ENCODE measurements at regions not wholly inside any gene's neighbourhood (a gene's known extent, or its start where the extent isn't known, plus 50 kb on each side); places are given as distances from the start of the nearest gene placed in this dataset.
"Not testable (repeated sequence)": the region's sequence is repeated elsewhere in the genome, so short reads cannot be mapped to it uniquely, and the experiment has no call there.

DNA sequence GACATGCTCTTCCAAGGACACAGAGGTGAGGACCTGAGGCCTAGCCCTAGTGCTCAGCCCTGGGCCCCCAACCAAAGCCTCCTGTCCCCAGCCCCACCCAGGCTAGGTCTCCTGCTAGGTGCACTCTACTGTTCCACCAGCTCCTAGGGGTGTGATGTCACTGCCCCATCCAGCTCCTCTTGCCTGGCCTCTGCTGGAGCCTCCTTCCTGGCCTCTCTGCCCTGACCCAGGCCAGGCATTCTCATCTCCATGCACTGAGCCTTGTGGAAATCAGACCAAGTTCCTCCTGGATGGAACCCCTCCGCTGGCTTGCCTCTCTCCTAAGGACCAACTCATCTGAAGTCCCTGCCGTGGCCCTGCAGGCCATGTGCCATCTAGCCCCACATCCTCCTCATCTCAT lies 156.8 kb downstream of the INHBB start:
- no peak for DNase-seq

DNA sequence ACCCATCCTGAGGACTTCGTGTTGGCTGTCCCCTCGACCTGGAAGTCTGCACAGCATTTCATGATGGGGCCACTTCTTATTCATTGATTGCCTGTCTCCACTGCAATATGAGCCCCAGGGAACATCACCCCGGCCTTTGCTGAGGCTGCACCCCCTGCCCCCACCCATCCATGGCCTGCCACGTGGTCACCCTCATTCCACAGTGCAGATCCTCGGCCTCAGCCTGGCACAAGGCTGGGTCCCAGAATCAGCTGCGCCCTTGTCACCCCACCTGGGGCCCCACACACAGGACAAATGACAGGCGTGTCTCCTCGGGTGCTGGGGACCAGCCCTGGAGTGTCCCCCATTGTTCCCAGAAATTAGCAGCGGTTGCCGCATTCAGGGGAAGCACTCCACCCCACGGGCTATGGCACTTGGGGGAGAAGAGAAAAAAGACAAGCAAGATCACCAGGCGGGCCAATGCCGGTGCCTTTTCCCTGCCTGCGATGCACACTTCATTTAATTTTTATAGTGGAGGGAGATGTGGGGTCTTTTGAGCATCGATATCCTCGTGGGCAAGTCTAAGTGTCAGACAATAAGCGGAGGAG lies 157.4 kb downstream of the INHBB start:
- DNase-seq = no peak

GRCh38 chr2:120503793-120504571 lies 158.0 kb downstream of the INHBB start:
- no peak for DNase-seq

- DNase-seq = no peak
Measured at GRCh38 chr2:120504936-120505705, 159.2 kb downstream of the INHBB start.

DNA sequence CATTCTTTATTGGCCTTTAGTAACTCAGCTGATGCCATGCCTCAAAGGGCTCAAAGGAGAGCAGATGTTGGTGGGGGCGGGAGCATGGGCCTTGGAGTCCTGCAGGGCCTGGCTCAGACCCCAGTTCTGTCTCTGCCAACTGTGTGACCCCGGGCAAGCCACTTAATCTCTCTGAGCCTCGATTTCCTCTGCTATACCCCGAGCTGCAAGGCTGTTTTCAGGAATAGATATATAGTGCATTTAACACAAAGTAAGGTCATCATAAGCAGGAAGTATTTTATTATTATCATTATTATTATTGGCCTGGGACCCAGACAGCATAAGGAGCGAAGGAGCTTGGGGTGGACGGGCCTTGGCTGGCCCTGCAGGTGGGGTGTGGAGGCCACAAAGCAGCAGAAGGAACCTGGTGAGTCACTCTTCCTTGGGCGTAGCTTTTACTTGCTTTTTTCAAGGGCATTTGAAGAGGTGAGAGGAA lies 162.7 kb downstream of the INHBB start:
- DNase-seq = no peak

DNA sequence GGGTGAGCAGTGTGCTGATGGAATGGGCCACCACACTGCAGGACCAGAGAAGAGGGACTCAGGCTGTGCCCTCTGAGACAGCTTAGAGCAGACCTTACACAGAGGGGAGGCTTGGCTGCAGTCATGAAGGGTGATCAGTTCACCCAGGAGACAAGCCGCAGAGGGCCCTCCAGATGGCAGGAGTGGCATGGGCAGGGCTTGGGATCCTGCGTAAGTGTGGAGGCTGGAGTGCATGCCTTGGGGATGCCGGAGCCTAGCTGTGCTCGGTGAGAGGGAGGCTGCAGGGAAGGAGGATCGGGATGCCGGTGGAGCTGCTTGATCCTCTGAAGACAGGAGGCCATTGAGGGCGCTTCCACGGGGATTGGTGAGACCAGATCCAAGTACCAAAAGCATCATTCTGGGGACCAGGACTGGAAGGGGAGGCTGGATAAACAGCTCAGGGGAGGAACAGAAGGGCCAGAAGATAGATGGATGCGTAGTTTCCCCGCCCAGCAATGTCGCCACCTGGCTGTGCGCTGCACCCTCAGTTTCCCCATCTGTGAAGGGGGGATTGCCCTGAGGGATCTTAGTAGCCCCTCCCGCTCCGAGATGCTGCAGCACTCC lies 163.4 kb downstream of the INHBB start:
- no peak for DNase-seq

GRCh38 chr2:120509991-120510735 lies 164.2 kb downstream of the INHBB start:
- no peak for DNase-seq

- no peak for DNase-seq
Measured at GRCh38 chr2:120510751-120511395, 164.9 kb downstream of the INHBB start.

- no peak for DNase-seq
Measured at GRCh38 chr2:120511536-120511935, 165.6 kb downstream of the INHBB start.

DNA sequence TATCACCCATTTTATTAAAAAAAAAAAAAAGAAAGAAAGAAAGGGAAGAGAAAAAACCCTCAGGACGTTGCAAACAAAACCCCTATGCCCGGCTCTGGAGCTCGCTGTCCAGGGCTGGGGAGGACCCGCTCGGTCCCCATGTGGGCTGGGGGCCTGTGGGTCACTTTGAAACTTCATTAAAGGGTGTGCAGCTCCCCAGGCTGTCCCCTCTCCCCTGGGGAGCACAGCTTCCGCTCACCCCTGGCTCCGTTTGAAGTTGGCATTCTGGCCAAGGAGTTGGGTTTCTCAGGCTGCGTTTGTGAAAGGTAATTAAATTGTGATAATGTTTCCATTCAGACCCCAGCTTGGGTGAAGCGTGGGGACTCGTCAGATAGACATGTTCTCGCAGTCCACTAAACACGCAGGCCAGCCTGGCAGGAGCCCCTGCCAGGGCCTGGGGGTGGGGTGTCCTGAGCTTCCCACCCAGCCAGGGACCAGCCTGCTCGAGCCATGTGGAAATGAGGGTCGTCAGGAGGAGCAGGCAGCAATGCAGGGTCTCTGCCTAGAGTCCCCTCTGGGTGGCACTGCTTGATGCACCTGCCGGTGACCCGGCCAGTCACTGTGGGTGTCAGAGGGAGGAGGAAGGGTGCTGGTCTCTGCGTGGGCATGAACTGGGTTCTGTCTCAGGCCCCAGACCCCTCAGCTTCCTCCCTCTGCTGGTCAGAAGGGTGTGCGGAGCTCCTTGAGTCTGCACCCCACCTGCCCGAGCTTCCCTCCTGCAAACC lies 166.2 kb downstream of the INHBB start:
- no peak for DNase-seq

DNA sequence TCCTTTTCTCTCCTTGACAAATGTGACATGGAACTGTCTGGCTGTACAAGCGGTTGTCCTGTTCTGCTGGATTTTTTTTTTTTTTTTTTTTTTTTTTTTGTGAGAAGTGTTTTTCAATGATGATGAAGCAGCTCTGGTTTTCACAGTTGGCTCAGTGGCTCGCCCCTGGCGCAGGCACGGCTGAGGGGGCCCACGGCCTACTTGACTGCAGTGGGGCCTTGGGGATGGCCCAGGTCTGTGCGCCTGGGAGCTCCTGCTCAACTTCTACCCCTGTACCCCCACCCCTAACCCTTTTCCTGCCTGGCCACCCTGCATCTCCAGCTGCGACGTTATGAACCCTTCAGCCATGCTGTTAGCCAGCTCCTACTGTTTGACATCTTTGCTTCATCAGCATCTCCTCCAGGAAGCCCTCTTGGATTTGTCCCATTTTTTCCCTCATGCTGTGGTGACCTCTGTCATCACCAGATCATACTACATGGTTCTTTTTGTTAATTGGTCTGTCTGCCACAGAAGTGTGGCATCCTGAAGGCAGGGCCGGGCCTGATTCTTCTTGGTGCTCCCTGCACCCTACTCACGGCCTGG lies 167.9 kb downstream of the INHBB start:
- DNase-seq = no peak

DNA sequence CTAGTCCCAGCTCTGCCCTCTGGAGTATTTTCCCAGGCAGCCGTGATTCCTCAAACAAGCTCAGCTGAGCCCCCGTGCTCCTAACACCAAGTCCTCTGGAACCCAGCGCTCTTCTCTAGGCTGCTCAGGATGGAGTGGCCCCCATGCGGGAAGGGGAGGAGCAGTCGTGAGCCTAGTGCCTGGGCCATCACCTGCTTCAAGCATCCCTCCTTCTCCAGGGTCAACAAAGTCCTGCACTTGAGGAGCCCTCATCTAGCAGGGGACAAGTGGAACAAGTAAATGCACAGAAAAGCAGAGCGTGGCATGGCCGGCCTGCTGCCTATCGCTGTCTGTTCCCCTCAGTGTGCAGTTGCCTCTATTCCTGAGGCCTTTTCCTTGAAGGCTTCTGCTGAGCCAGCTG lies 168.6 kb downstream of the INHBB start:
- DNase-seq = no peak

- not testable (repeated sequence) for DNase-seq
Measured at GRCh38 chr2:120515066-120515758, 169.3 kb downstream of the INHBB start.

GRCh38 chr2:120515759-120516678 lies 170.1 kb downstream of the INHBB start:
- DNase-seq = no peak

- no peak for DNase-seq
Measured at GRCh38 chr2:120516679-120517314, 170.9 kb downstream of the INHBB start.

DNA sequence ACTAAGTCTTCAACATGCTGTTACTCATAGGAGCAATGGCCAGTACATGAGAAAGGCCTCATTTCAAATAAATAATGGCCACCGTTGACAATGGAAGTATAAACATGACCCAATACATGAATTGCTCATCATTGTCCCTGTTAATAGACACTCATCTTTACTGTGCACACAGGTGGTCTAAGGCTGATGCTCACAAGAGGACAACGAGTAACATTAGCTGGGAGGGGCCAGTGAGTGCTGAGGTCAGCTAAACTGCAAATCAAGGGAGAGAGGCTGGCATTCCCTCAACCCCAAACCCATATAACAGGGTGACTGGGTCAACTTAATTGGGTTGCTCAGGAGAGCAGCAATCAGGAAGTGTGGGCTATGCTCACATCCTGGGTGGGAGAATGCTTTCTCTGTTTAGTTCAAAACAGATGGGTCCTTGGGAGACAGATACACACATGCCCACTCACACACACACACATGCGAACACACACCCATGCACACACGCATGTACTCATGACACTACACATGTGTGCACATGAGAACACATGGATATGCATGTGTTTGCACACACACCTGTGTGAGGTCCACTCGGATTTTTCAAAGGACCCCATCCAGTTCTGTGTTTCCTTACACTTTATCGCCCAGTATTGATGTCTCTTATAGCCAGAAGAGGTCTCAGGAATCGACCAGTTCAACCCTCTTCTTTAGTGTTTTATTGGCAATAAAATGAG lies 172.0 kb downstream of the INHBB start:
- DNase-seq = no peak

DNA sequence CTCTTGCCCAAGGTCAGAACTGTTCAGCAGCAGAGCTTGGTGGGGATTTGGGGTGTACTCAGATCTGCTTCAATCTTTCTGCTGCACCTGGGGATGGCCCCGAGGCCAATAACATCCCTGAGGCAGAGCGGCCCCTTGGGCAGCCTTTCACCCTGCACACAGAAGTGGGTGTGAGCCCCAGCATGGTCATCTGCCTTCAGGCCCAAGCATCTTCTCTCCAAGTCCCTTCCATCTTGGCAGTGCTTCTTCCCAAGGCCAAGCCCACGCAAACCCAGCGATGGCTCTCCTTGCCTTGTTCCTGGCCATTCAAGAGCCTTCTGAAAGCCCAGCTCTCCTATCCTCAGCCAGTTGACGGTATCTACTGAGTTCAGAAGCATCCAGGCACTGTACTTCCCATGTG lies 172.9 kb downstream of the INHBB start:
- no peak for DNase-seq

DNA sequence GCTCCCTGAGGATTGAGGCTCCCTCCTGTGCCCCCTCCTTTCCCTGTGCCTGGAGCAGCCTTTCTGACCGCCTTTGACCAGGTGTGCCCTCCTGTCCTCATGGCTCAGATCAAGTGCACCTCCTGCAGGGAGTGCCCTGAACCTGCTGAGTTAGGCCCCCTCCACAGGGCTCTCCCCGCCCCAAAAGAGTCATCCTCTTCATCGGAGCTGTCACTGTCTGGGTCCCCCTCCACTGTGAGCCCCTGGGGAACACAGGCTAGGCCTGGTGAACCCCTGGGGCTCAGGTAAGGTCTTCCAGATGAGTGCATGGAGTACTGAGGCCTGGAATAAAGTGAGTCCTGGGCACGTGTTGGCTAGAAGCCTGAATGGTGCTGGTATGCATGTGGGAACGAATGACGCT lies 173.5 kb downstream of the INHBB start:
- no peak for DNase-seq
